ENCODE measurements at regions not wholly inside any gene's neighbourhood (a gene's known extent, or its start where the extent isn't known, plus 50 kb on each side); places are given as distances from the start of the nearest gene placed in this dataset.

GRCh38 chr5:35483780-35484179 lies 133.9 kb upstream of the SPEF2 start:
- H3K36me3 ChIP-seq (ENCODE audit: control insufficient read depth, insufficient read depth, low read length), result no peaks in the 10 kb centered on the region
- no peak overlapping the region for H3K27ac Mint-ChIP-seq
- no peak for DNase-seq
- 67% methylated on average over 1 of the region's 2 CpGs for WGBS (ENCODE audit: insufficient coverage)
- H3K4me1 Mint-ChIP-seq, result peaks cover 12 to 15% of the 10 kb centered on the region in 2 donors
- no peaks in the 10 kb centered on the region for H3K9me3 Mint-ChIP-seq
- no peaks in the 10 kb centered on the region for H3K9me3 ChIP-seq (ENCODE audit: control insufficient read depth, insufficient read depth, low read length)
- no peaks in the 10 kb centered on the region for H3K4me1 ChIP-seq (ENCODE audit: control insufficient read depth, insufficient read depth, low read length)
- H3K27me3 Mint-ChIP-seq (ENCODE audit: low read depth in 2 of 2), result peaks cover 0 to 7% of the 10 kb centered on the region in 2 donors
- no peak for ATAC-seq
- H3K27me3 ChIP-seq (ENCODE audit: control insufficient read depth, insufficient read depth, low read length), result no peaks in the 10 kb centered on the region
- no peak overlapping the region for H3K27ac ChIP-seq (ENCODE audit: low read length)
- intact Hi-C loops (cut with micrococcal nuclease), result no loop called here
- H3K4me3 Mint-ChIP-seq, result no peak overlapping the region
- no peaks in the 10 kb centered on the region for H3K36me3 Mint-ChIP-seq
- no peak for TF ChIP-seq CTCF (IDR thresholded peaks at IDR 0.05)
- no peak overlapping the region for H3K4me3 ChIP-seq (ENCODE audit: low read length)

- no peak for ATAC-seq
- intact Hi-C loops (cut with micrococcal nuclease), result no loop called here
- no peaks in the 10 kb centered on the region for H3K4me1 ChIP-seq (ENCODE audit: control insufficient read depth, insufficient read depth, low read length)
- H3K4me3 ChIP-seq (ENCODE audit: low read length), result no peak overlapping the region
- no peaks in the 10 kb centered on the region for H3K9me3 ChIP-seq (ENCODE audit: control insufficient read depth, insufficient read depth, low read length)
- Mint-ChIP-seq H3K27ac (no peak overlapping the region), H3K27me3 (ENCODE audit: low read depth in 2 of 2) (peaks cover 0 to 7% of the 10 kb centered on the region in 2 donors), H3K4me1 (peaks cover 12 to 15% of the 10 kb centered on the region in 2 donors), H3K9me3 (no peaks in the 10 kb centered on the region), H3K4me3 (no peak overlapping the region), H3K36me3 (no peaks in the 10 kb centered on the region)
- no peak for DNase-seq
- no peaks in the 10 kb centered on the region for H3K27me3 ChIP-seq (ENCODE audit: control insufficient read depth, insufficient read depth, low read length)
- H3K27ac ChIP-seq (ENCODE audit: low read length), result no peak overlapping the region
- no peak for TF ChIP-seq CTCF (IDR thresholded peaks at IDR 0.05)
- no peaks in the 10 kb centered on the region for H3K36me3 ChIP-seq (ENCODE audit: control insufficient read depth, insufficient read depth, low read length)
These were observed 134.5 kb upstream of the SPEF2 start for GRCh38 chr5:35483191-35483590.

GRCh38 chr5:35482167-35482755 lies 135.4 kb upstream of the SPEF2 start:
- ATAC-seq, result no peak
- 86% methylated on average over 3 of the region's 5 CpGs for WGBS (ENCODE audit: insufficient coverage)

More at GRCh38 chr5:35482167-35482755, 135.4 kb upstream of the SPEF2 start:
- H3K27me3 Mint-ChIP-seq (ENCODE audit: low read depth in 2 of 2), result peaks cover 0 to 3% of the 10 kb centered on the region in 2 donors
- H3K4me3 Mint-ChIP-seq, result no peak overlapping the region
- H3K36me3 ChIP-seq (ENCODE audit: control insufficient read depth, insufficient read depth, low read length), result no peaks in the 10 kb centered on the region
- no peak for DNase-seq
- H3K9me3 Mint-ChIP-seq, result no peaks in the 10 kb centered on the region
- intact Hi-C loops (cut with micrococcal nuclease), result no loop called here
- no peaks in the 10 kb centered on the region for H3K27me3 ChIP-seq (ENCODE audit: control insufficient read depth, insufficient read depth, low read length)
- no peak overlapping the region for H3K27ac ChIP-seq (ENCODE audit: low read length)
- H3K4me1 Mint-ChIP-seq, result peaks cover 12 to 19% of the 10 kb centered on the region in 2 donors
- no peak overlapping the region for H3K27ac Mint-ChIP-seq
- TF ChIP-seq CTCF (IDR thresholded peaks at IDR 0.05), result no peak
- no peaks in the 10 kb centered on the region for H3K4me1 ChIP-seq (ENCODE audit: control insufficient read depth, insufficient read depth, low read length)
- no peak overlapping the region for H3K4me3 ChIP-seq (ENCODE audit: low read length)
- no peaks in the 10 kb centered on the region for H3K36me3 Mint-ChIP-seq
- no peaks in the 10 kb centered on the region for H3K9me3 ChIP-seq (ENCODE audit: control insufficient read depth, insufficient read depth, low read length)

Measured in natural killer cell (primary cell).